GM23248 (cell line): ENCODE measurements at regions not wholly inside any gene's neighbourhood (a gene's known extent, or its start where the extent isn't known, plus 50 kb on each side); places are given as distances from the start of the nearest gene placed in this dataset.

Experiments
- EZH2 ChIP-seq: fragments of 200-600 bp; sonication (generic); IDR thresholded peaks from 2 replicates; pipeline ENCODE4 v1.6.1; 2018; ENCODE audit warnings: antibody characterized with exemption, mild to moderate bottlenecking; ENCODE audit not compliant: insufficient read depth, poor library complexity, severe bottlenecking
- EZH2phosphoT487 ChIP-seq: fragments of 200-600 bp; sonication (generic); IDR thresholded peaks from 2 replicates; pipeline ENCODE4 v1.6.1; 2018; ENCODE audit warnings: antibody characterized with exemption, moderate library complexity, mild to moderate bottlenecking, low read depth; ENCODE audit not compliant: insufficient read depth

DNA sequence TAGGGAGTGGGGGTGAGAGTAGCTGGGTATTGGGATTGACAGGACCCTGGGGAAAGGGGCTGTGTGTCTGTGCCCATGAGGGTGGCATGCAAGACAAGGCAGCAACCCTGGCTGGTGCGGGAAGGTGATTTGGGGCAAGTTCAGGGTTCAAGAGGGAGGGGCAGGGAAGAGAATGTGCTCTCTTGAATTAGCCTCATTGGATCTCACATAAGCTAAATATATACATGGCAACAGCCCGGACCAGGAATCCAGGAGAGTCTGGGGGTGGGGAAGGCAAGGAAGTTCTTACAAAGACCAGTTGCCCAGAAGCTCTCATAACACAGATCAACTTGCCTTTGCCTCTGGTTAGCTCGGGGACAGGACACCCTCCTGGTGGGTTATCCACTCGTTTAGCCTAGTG lies 73.3 kb downstream of the IRX3 start:
- TF ChIP-seq EZH2 (no peak), EZH2phosphoT487 (no peak)
